Right ventricle myocardium inferior (tissue), 1 donor: ENCODE measurements at regions not wholly inside any gene's neighbourhood (a gene's known extent, or its start where the extent isn't known, plus 50 kb on each side); places are given as distances from the start of the nearest gene placed in this dataset.

ENCODE experiments used
- ATAC-seq: fragments of 200-7000 bp; cut with Tn5 transposase; one replicate; pipeline ENCODE4 v1.9.1; 2020; ENCODE audit warnings: mild to moderate bottlenecking, moderate library complexity
- DNase-seq: peaks from one replicate; pipeline ENCODE4 v3.0.0; 2021; ENCODE audit errors: missing footprints
- intact Hi-C: fragments of 100-400 bp; cut with DNase I; formaldehyde crosslinking; loops from one replicate; pipeline ENCODE4 v1.11.0; 2022
- donor health status: DM: no; HTN: yes; CAD: no; lungs with severe emphysema.

DNA sequence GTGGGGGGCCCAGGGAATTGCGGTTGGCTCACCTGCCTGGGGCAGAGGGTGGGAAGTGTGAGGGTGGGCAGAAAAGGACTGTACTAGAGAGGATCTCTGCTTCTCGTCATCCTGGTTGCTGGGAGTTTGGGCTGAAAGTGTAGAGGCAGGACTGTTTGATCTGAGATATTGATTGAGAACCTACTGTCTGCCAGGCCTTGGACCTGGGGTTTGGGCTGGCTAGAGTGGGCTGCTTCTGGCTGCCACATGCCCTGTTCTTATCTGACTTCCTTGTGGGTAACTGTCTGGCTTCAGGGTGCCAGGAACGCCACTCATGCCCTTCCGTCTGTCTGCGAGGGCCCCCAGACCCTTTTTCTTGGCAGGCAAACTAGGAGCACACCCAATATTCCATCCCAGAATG is 200.9 kb downstream of the FOXD2 start:
- intact Hi-C loops, result no loop called here
- DNase-seq, result no peak
- ATAC-seq, result no peak

DNA sequence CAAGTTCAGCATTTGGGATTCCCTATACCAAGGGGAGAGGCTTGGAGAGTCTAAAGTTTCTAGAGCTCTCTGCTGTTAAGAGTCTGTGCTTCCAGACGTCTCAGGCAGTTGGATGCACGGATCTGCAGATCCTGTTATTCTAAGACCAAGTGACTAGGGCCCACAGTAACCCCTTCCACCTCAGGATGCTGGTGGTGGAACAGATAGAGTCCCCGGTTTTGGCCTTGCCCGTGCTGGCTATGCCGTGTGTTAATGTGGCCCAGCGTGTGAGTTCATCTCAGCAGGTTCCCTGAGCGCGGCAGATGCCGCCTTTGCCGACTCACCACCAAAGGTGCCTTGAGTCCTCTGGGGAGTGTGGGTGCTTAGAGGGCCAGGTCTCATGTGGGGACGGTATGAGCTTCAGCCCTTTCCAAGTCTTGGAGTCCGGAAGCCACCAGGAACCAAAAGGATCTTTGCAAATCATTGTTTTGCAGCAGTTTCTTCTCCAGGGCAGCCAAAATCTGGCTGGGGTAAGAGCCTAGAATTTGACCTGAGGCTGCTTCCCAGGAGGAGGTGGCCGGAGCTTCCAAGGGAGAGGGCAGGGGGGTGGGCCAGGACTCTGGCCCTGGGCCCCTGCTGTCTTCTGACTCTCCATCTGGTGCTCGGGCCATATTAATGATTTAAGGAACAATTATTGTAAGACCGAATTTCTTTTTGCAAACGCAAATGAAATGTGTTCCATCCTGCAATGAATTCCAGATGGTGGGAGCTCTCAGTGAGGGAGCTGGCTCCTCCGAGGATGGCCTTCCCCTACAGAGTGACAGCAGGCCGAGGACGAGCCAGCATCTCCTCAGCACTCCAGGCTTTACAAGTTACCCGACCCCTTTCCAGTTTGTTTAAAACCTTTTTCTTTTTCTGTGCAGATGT is 205.7 kb downstream of the FOXD2 start:
- ATAC-seq (no peak), DNase-seq (no peak)
- intact Hi-C loops, result no loop called here

DNA sequence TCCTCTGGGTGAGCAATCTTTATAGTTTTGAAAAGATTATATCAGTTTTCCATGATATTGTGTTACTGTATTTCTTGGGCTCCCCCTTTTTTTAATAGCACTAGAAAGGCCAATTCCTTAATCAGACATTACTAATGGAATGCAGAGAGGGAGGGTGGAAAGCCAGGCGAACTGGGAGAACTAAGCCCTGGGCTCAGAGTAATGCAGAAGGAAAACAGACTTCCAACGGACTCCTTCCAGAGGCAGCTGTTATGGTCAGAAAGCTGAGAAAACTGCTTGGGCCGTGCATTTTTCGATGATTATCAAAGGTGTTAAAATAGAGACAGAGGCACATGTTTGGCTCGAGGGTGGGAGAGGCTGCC is 206.3 kb downstream of the FOXD2 start:
- intact Hi-C loops, result no loop called here
- no peak for DNase-seq
- ATAC-seq, result no peak

DNA sequence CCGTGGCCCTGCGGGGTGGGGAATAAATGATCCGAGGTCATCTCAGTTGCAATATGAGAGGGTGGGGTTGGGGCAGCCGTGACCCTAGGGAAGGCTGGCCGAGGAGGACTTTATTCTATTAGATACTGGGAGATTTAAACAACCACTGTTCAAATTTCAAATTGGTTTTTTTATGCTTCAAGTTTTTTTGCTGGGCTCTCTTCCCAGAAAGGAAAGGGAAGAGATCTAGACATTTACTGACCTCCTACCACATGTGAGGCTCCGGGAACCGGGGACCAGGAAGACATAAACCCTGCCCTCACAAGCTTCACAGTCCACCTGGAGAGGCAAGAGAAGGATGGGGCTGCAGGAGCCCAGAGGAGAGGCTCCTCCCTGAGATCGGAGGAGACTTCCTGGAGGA is 207.3 kb downstream of the FOXD2 start:
- intact Hi-C loops, result no loop called here
- DNase-seq (no peak), ATAC-seq (no peak)

DNA sequence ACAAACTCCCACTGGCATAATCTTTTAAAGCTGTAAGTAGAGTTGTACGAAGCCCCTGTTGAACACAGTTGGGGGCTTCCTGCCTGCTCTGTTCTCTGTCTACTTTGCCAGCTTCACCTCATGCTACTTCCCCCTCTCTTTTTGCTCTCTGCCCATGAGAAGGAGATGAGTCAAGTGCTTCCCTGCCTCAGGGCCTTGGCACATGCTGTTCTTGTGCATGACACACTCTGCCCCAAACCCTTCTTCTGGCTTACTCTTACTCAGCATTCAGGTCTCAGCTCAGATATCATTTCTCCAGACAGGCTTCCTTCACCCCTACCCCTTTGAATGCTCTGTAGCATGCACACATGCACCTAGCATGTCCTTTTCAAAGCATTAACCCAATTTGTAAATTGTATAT is 208.8 kb downstream of the FOXD2 start:
- intact Hi-C loops, result no loop called here
- ATAC-seq, result no peak
- no peak for DNase-seq

DNA sequence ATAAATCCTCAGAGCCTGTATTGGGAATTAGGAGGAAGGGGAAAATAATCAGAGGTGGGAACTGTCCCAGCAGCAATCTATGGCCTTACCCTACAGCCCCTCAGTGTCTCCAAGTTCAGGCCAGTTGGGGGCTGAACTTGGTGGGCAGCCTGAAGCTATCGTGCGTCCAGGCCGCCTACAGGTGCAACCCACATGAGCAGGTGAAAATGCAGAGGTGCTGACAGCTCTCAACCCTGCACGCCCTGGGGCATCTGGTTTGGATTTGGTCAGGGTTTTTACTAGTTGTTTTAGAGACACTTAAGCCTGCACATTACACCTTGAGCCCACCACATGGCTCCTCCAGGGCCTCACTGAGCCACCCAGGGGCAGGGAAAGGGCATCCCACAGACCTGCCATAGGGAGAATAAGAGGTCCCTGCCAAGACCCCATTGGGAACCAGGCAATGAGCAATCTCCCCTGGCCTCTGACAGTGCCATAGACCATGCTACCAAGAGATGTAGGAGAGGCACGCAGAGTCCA is 209.5 kb downstream of the FOXD2 start:
- no peak for ATAC-seq
- intact Hi-C loops, result no loop called here
- no peak for DNase-seq

DNA sequence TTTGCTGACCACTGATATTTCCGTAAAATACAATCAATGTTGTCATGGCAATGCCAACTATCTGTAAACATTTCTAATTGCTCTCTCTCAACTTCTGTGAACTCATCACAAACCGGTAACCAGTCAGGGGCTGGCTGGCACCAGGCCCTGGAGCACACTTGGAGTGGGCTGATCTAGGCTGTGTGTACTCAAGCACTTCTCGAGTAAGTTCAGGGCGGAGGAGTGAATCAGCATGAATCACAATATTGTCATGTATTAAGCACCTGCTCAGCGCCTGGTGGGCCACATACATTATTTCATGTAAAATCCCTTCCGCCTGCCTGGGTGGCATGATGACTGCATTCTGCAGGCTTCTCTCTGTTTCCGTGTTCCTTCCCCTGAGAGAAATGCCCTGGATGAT is 212.4 kb downstream of the FOXD2 start:
- ATAC-seq, result no peak
- intact Hi-C loops, result no loop called here
- DNase-seq, result no peak

DNA sequence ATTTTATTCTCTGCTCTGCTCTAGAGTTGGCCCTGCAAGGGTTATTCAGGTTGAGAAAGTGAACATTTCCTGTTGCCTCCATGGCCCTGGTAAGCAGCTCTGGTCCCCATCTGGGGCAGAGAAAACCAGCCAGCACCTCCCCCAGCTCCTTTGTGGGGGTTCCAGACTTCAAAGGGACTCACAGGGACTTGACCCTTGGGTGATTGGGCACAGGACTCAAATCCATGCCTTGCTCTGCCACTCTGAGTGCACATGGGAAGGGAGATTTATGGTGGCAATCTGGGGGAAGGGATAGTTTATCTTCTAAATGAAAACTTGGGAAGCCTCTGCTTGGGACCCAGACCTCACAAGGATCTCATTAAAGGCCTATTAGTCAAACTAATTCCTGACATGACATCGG is 212.8 kb downstream of the FOXD2 start:
- no peak for ATAC-seq
- intact Hi-C loops, result no loop called here
- no peak for DNase-seq

DNA sequence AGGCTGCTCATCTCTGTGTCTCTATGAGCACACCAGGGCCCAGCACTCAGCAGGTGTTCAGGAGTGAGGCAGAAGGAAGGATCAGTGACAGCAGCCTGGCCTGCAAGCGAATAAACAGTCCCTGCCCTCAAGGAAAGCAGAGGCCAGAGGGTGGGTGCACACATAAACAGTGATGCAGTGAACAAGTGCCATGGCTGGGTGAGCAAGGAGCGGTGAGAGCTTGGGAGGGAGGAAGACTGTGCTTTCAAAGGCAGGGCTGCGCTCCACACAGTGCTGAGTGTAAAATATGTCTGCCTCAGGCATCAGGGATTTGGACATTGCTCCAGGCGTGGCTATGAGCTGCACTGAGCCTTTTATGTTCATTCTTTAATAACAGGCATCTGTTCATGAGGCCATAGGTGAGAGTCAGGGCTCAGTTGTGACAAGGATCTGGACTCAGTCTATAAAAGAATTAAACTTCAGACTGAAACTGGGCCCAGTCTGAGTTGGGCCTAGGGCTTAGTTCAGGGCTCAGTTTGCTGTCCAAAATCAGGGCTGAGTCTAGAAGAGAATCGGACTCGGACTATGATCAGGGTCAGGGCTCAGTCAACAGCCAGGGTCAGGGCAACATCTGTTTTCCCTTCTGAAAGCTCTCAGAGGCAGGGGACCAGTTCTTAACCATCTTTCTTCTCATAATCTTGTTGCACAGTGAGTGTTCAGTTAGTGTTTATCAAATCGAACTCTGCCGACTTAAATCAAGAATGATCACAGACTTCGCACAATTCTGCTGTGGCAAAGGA is 213.7 kb downstream of the FOXD2 start:
- DNase-seq, result no peak
- ATAC-seq, result no peak
- intact Hi-C loops, result no loop called here

DNA sequence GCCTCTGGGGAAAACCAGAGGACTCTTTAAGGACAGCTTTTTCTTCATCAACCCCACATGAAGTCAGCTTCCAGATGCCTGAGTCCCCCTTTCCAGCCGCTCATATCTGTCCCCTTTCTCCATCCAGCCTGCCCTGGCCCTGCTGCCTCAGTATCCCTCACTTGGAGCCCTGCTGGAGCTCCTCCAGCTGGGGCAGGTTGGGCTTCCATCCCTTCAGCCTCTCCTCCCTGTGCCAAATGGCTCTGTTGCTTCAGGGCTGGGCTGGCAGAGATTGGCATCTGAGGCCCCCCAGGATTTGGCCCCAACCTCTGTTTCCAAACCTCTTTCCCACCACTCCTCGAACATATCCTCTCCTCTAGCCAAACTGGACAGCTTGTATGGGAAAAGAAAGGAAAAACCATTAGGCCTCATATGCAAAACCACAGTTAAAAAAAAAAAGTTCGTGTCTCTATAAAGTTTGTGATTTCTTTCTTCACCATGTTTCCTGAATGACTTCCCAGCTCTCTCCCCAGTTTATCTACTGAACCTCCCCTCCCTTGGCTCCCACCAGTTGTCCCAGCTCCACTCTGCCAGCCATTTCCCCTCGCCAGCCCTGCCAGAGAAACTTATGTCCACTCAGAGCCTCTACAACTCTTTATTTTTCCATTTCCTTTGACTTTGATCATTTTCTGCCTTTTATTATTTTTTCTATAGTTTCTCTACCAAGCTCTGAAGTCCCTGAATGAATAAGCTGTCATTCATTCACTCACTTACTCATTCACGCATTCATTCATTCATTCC is 217.9 kb downstream of the FOXD2 start:
- ATAC-seq, result no peak

DNA sequence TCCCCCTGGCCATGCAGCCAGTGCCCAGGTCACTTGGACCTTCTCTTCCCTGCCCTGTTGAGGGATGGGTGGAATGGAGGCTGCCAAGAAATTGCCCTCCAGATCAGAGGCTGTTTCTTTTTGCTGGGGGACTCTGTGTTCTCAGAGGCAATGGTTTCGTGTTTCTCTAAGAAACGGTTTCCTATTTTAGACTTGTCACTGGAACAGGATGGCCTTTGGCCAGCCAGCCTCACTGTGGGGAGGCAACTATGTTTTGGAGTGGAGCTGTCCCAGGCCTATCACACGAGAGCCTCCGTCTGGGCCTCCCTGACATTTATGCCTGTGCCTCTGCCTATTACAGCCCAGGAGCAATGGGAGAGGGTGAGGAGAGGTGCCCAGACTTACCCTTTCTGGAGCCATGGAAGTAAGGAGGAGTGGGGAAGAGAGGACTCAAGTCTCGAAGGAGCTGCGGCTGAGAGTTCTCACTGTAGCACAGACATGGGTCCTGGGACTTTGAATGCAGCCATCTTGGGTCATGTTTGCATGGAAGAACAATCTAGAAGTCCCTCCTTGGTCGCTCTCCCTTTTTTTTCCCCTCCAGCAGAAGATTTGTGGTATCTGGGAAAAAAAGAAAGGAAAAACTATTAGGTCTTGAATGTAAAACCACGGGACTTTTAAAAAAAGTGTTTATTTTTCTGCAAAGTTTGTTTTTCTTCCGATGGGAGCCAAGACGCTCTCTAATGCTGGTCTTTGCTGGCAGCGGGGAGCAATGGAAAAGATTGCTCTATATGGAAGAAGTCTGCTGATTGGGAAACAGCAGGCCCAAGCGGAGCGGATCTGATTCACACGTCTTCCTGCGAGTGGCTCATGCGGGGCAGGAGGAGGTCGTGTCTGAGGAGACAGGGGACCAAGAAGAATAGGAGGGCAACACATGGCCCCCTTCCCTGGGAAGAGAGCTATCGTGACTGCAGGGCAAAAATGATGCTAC is 219.2 kb downstream of the FOXD2 start:
- no peak for DNase-seq
- intact Hi-C loops, result no loop called here
- ATAC-seq, result peak; percentile 44

More for the DNA sequence above, 217.9 kb downstream of the FOXD2 start:
- intact Hi-C loops, result no loop called here
- DNase-seq, result no peak

DNA sequence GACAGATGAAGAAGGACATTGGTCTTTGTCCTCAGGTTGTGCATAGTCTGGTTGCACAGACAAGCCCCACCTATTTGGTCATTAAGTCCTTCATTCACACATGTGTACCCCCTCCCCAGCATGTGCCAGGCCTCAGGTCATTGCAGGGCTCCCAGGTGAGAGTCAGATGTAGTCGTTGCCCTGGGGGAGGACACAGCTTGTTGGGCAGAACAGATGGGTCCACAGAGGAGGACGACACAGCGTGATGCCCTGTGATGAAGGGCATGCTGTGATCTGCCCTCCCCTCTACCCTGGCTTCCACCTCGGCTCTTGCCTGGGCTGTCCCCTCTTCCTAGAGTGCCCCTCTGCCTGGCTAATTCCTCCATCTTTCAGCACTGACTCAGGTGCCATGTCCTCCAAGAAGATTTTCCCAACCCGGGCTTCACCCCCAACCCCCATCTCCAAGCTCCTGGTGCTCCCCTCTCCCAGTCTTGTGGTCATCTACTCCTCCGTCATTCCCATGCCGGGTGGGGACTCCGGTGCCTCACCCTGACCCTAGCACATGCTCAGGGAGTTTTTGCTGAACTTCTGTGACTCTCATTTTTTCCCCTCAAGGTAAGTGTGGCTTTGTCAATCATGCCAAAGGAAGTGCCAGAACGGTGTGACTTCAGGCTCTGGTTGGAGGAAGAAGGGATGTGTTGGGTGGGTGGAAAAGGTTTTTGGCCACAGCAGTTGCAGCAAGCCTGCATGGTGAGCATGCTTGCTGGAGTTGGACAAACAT is 220.5 kb downstream of the FOXD2 start:
- intact Hi-C loops, result no loop called here

DNA sequence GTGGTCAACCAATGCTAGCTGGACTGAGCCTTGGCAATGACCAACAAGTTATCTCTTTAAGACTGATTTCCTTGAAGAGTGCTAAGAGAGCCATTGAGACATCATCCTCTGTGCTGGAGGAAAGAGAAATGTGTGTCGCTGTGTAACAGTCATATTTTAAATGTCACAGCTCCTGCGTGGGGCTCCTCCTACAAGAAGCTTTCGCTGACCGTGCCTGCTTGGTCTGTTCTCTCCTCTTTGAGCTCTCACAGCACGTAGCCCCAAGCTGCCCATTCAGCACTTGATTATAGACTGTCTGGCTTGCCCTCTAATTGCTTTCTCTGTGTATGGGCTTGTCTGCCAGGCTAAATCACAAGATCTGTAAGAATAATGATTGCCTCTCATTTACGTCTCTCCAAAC is 221.3 kb downstream of the FOXD2 start:
- DNase-seq, result no peak
- intact Hi-C loops, result no loop called here
- no peak for ATAC-seq

More for the DNA sequence above, 220.5 kb downstream of the FOXD2 start:
- no peak for DNase-seq
- ATAC-seq, result no peak

DNA sequence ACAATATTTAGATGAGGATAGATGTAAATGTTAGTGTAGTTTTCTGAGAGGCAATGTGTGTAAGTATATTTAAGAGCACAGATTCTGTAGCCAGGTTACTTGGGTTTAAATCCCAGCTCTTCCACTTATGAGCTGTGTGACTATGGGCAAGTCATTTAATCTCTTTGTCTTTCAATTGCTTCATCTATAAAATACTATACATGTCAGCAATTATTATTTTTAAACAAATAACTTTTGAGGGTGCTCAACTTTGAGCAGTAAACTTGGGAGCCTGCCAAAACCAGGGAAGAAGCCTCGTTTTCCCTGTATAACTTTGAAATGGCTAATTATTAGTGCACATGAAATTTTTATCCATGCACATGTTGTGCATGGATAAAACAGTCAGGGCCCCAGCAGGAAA is 222.8 kb downstream of the FOXD2 start:
- ATAC-seq, result no peak
- intact Hi-C loops, result no loop called here
- no peak for DNase-seq

DNA sequence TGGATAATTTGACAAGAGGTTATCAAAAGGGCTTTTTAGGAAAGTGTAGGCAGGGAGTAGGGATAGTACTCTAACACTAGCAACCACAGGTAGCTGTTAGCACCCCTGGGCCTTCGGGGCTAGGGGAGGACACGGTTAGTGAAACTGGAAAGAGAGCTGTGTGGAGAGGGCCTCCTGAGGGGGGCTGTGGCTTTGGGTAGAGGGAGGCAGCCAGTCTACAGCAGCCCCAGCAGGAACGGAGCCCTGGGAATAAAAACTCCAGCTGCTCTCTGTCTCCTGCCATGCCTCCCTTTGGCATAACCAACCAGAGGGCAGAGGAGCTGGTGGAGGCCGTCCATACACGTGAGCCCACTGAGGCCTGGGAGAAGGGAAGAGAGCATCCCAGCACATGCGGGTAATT is 223.2 kb downstream of the FOXD2 start:
- DNase-seq (no peak), ATAC-seq (no peak)
- intact Hi-C loops, result no loop called here

DNA sequence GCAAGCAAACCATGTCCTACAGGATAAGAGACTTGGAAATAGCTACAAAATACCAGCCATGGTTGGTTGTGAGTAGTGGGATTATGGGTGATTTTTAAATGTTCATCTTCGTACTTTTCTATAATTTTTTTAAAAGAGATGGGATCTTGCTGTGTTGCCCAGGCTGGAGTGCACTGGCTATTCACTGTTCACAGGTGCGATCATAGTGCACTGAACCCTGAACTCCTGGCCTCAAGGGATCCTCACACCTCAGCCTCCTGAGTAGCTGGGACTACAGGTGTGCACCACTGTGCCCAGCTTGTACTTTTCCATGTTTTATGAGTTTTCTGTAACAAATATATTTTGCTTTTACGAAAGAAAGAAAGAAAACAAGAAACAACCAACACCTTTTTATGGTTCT is 224.2 kb downstream of the FOXD2 start:
- intact Hi-C loops, result no loop called here
- no peak for ATAC-seq
- DNase-seq, result no peak

DNA sequence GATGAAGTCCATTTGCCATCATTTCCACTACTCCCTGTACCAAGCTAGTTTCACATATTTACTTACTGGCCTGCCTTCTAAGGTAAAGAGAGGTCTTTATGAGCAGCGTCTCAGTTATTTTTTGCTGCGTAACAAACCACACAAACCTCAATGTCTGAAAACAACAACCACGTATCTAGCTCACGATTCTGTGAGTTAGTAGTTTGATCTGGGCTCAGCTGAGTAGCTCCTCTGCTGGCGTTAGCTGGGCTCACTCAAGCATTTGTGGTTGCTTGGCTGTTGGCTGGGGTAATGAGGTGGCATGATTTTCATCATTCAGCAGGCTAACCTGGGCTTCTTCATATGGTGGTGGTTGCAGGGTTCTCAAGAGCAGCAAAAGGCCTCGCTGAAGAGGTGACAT is 225.4 kb downstream of the FOXD2 start:
- intact Hi-C loops, result no loop called here
- DNase-seq (no peak), ATAC-seq (no peak)

DNA sequence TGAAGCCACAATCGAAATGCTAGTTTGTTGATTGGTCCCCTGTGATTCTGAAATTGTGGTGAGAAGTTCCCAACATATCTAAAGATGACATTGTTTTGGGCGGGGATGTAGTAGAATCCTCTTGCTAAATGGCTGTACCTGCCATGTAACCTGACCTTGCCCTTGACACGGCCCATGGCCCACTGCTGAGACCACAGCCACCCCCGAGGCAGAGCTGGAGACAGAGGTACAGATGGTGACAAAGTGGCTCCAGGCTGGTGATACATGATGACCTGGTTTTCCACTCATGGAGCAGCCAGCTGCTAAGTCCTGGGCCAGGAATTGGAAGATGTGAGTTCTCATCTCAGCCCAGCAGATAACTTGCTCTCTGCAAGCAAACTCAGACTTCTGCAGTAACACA is 226.5 kb downstream of the FOXD2 start:
- intact Hi-C loops, result no loop called here
- DNase-seq (no peak), ATAC-seq (no peak)
